B cell (primary cell): ENCODE measurements at regions not wholly inside any gene's neighbourhood (a gene's known extent, or its start where the extent isn't known, plus 50 kb on each side); places are given as distances from the start of the nearest gene placed in this dataset.

ENCODE experiments used
- ATAC-seq: fragments of 200-7000 bp; cut with Tn5 transposase; one replicate; pipeline ENCODE4 v1.10.0; 2021; ENCODE audit warnings: low read depth, mild to moderate bottlenecking, moderate number of reproducible peaks, moderate library complexity
- CTCF ChIA-PET: fragments of 350-600 bp; sonication (Branson Sonifier 250); formaldehyde crosslinking; loops from one replicate; lab custom pipeline; 2021; ENCODE audit warnings: antibody characterized with exemption, inconsistent platforms; lab: Charles Lee
- POLR2A ChIA-PET: fragments of 350-600 bp; sonication (Branson Sonifier 250); formaldehyde crosslinking; loops from one replicate; lab custom pipeline; 2021; ENCODE audit warnings: antibody characterized with exemption; lab: Charles Lee
- DNase-seq: peaks from one replicate; pipeline ENCODE4 v3.0.0; 2013
- H2AFZ ChIP-seq: 2 replicates; pipeline ENCODE4 v1.6.1; 2012; ENCODE audit warnings: mild to moderate bottlenecking, low read depth, low read length; ENCODE audit not compliant: insufficient read depth, poor library complexity, severe bottlenecking
- H3K27ac ChIP-seq, 2 donors: 1 replicate in 1 of 2; 2 replicates in 1 of 2; pipeline ENCODE4 v1.5.1; 2012 to 2013; ENCODE audit warnings: low read length in 2 of 2, mild to moderate bottlenecking in 2 of 2, moderate library complexity in 1 of 2
- H3K27me3 ChIP-seq, 4 experiments: fragments of 200-600 bp in 1 of 4; sonication (generic) in 1 of 4; replicated peaks in 1 of 4; 1 replicate in 2 of 4; 2 replicates in 2 of 4; pipeline versions ENCODE4 v1.6.1 to v1.7.0; 2013 to 2016; ENCODE audit warnings: low read length in 3 of 4, mild to moderate bottlenecking in 2 of 4, mixed read lengths in 1 of 4, moderate library complexity in 1 of 4; ENCODE audit not compliant: insufficient read depth in 4 of 4, control insufficient read depth in 3 of 4; ENCODE audit errors: control extremely low read depth in 1 of 4
- H3K36me3 ChIP-seq, 2 experiments: replicated peaks in 1 of 2; 1 replicate in 1 of 2; 2 replicates in 1 of 2; pipeline versions ENCODE4 v1.6.1 to v1.7.1; 2013; ENCODE audit warnings: low read length in 1 of 2; ENCODE audit not compliant: insufficient read depth in 2 of 2, control insufficient read depth in 1 of 2; ENCODE audit errors: control extremely low read depth in 1 of 2, extremely low read depth in 1 of 2
- H3K4me1 ChIP-seq, 2 donors: fragments of 200-600 bp in 1 of 2; sonication (generic) in 1 of 2; 1 replicate in 1 of 2; 2 replicates in 1 of 2; pipeline versions ENCODE4 v1.5.1 to v1.6.1; 2013 to 2017; ENCODE audit warnings: low read length in 2 of 2; ENCODE audit not compliant: control insufficient read depth in 2 of 2, insufficient read depth in 2 of 2
- H3K4me2 ChIP-seq: replicated peaks from 2 replicates; pipeline ENCODE3; 2012; ENCODE audit warnings: mild to moderate bottlenecking, low read depth, low read length; ENCODE audit not compliant: poor library complexity, severe bottlenecking
- H3K4me3 ChIP-seq, 5 experiments: fragments of 200-600 bp in 1 of 5; sonication (generic) in 1 of 5; 1 replicate in 3 of 5; 2 replicates in 2 of 5; pipeline versions ENCODE4 v1.5.1 to v1.7.0; 2011 to 2016; ENCODE audit warnings: low read length in 4 of 5, mild to moderate bottlenecking in 4 of 5, low read depth in 2 of 5, control low read depth in 1 of 5, moderate library complexity in 1 of 5; ENCODE audit not compliant: insufficient read depth in 1 of 5; ENCODE audit errors: control extremely low read depth in 1 of 5, extremely low read depth in 1 of 5
- H3K79me2 ChIP-seq: fragments of 200-600 bp; sonication (generic); one replicate; pipeline ENCODE4 v1.6.0; 2016; ENCODE audit warnings: low read length; ENCODE audit not compliant: control insufficient read depth, insufficient read depth
- H3K9ac ChIP-seq: fragments of 200-600 bp; sonication (generic); 2 replicates; pipeline ENCODE4 v1.6.1; 2017; ENCODE audit warnings: mild to moderate bottlenecking, low read length, moderate library complexity
- H3K9me3 ChIP-seq, 3 donors: one replicate each; pipeline versions ENCODE4 v1.6.1 to v1.7.1; 2013; ENCODE audit warnings: low read length in 2 of 3; ENCODE audit not compliant: control insufficient read depth in 2 of 3, insufficient read depth in 1 of 3; ENCODE audit errors: control extremely low read depth in 1 of 3
- H4K20me1 ChIP-seq: 2 replicates; pipeline ENCODE4 v1.6.0; 2012; ENCODE audit warnings: mild to moderate bottlenecking, low read length; ENCODE audit not compliant: insufficient read depth, control insufficient read depth, poor library complexity, severe bottlenecking
- H3K27ac Mint-ChIP-seq: one replicate; pipeline ENCODE4 v1.8.0; 2021; ENCODE audit warnings: mixed read lengths
- H3K27me3 Mint-ChIP-seq: one replicate; pipeline ENCODE4 v1.8.0; 2021; ENCODE audit warnings: mixed read lengths
- H3K4me1 Mint-ChIP-seq: one replicate; pipeline ENCODE4 v1.8.0; 2021; ENCODE audit warnings: mixed read lengths
- H3K4me3 Mint-ChIP-seq: one replicate; pipeline ENCODE4 v1.8.0; 2021; ENCODE audit warnings: mixed read lengths
- H3K9me3 Mint-ChIP-seq: one replicate; pipeline ENCODE4 v1.8.0; 2022; ENCODE audit warnings: mixed read lengths; ENCODE audit not compliant: insufficient read depth
- CTCF ChIP-seq: fragments of 200-600 bp; IDR thresholded peaks from one replicate; pipeline ENCODE4 v1.8.0; 2022; ENCODE audit warnings: antibody characterized with exemption, mild to moderate bottlenecking
- EZH2 ChIP-seq: IDR thresholded peaks from 2 replicates; pipeline ENCODE4 v1.6.1; 2012; ENCODE audit warnings: borderline replicate concordance, low read depth, mild to moderate bottlenecking, moderate library complexity, low read length; ENCODE audit not compliant: insufficient read depth, poor library complexity, severe bottlenecking
- WGBS: methylation state at CpG from one replicate; pipeline ENCODE4 v1.1.5; 2013; ENCODE audit warnings: missing lambda C conversion rate; ENCODE audit not compliant: insufficient coverage; 5-methylcytosine and 5-hydroxymethylcytosine counted together
- intact Hi-C: fragments of 100-400 bp; cut with micrococcal nuclease; formaldehyde crosslinking; loops from one replicate; pipeline ENCODE4 v1.10.0; 2022

DNA sequence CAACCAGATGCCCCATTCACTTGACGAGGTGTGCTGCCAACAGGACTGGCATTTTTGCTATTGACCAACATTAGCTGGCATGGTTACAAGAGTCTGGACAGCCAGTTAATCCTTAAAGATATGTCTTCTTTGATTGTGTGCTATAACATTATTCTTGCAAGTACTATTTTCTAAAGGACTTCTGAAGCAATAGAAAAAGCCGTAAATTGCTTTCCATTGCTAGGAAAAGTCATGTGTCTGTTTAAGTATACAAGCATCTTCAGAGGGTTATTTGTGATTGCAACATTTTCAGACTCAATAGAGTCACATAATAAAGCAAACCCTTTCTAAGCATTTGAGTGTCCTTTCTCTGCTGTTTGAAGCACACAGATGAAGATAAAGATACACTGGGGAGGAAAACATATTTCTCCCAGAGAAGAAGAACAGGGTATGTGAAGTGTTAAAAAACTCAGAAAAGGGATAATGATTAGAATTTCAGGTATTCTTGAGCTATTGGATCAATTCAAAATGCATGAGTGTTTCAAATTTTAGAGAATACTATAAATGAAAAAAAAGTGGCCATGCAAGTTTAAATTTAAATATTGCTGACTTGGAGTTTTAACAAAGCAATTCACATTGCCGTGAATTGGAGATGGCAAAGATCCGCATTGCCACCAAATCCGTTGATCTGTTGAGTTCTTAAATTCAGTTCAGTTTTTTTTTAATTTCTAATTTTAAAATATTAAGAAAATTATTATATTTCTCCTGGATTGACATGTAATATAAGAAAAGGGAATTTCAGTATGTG, 191.7 kb upstream of the MAP3K7 start:
- Histone ChIP-seq H3K36me3 (no peaks in the 10 kb centered on the region), H3K4me3 (no peak overlapping the region), H3K9me3 (no peaks in the 10 kb centered on the region), H3K4me1 (no peaks in the 10 kb centered on the region), H3K27me3 (peaks cover 0 to 3% (median 0%) of the 10 kb centered on the region in 4 experiments), H3K9ac (no peak overlapping the region), H3K79me2 (no peaks in the 10 kb centered on the region), H2AFZ (no peak overlapping the region), H3K27ac (no peak overlapping the region), H4K20me1 (no peaks in the 10 kb centered on the region), H3K4me2 (no peak overlapping the region)
- CTCF ChIA-PET, result no interaction called here
- no peak for DNase-seq
- Mint-ChIP-seq H3K9me3 (no peaks in the 10 kb centered on the region), H3K4me1 (no peaks in the 10 kb centered on the region), H3K4me3 (no peak overlapping the region), H3K27ac (no peak overlapping the region), H3K27me3 (peaks cover 14% of the 10 kb centered on the region)
- no peak for TF ChIP-seq CTCF
- no peak for TF ChIP-seq EZH2
- no CpG with 5 or more reads among the region's 5 CpGs for WGBS
- no peak for ATAC-seq
- POLR2A ChIA-PET, result no interaction called here
- intact Hi-C loops, result no loop called here

- ATAC-seq (no peak), DNase-seq (no peak)
- no peak overlapping the region for H3K9ac ChIP-seq
- H2AFZ ChIP-seq, result no peak overlapping the region
- H3K9me3 ChIP-seq, result no peaks in the 10 kb centered on the region
- CTCF ChIA-PET, result no interaction called here
- H3K27me3 ChIP-seq, result no peaks in the 10 kb centered on the region
- no peaks in the 10 kb centered on the region for H3K79me2 ChIP-seq
- H4K20me1 ChIP-seq, result no peaks in the 10 kb centered on the region
- no peak for TF ChIP-seq CTCF
- no peak for TF ChIP-seq EZH2
- no peaks in the 10 kb centered on the region for H3K36me3 ChIP-seq
- H3K27ac Mint-ChIP-seq, result no peak overlapping the region
- H3K4me1 ChIP-seq, result no peaks in the 10 kb centered on the region
- H3K4me3 Mint-ChIP-seq, result no peak overlapping the region
- POLR2A ChIA-PET, result no interaction called here
- H3K9me3 Mint-ChIP-seq, result no peaks in the 10 kb centered on the region
- H3K27ac ChIP-seq, result no peak overlapping the region
- intact Hi-C loops, result no loop called here
- H3K4me1 Mint-ChIP-seq, result no peaks in the 10 kb centered on the region
- H3K4me3 ChIP-seq, result no peak overlapping the region
- no peak overlapping the region for H3K4me2 ChIP-seq
- peaks cover 5% of the 10 kb centered on the region for H3K27me3 Mint-ChIP-seq
Measured at GRCh38 chr6:90770778-90771177, 183.9 kb upstream of the MAP3K7 start.
